Left lung (tissue), 4 donors: ENCODE measurements at regions not wholly inside any gene's neighbourhood (a gene's known extent, or its start where the extent isn't known, plus 50 kb on each side); places are given as distances from the start of the nearest gene placed in this dataset.

Experiments
- ATAC-seq: fragments of 200-7000 bp; cut with Tn5 transposase; one replicate; pipeline ENCODE4 v1.9.1; 2020; ENCODE audit warnings: moderate library complexity
- DNase-seq, 4 donors: peaks; one replicate each; pipeline ENCODE4 v3.0.0-alpha.2; 2013 to 2020
- H3K27ac ChIP-seq, 2 donors: fragments of 200-600 bp; sonication (generic) in 1 of 2; one replicate each; pipeline versions ENCODE4 v1.5.0 to v1.8.0; 2020 to 2021
- H3K27me3 ChIP-seq, 2 donors: fragments of 200-600 bp; sonication (generic) in 1 of 2; one replicate each; pipeline versions ENCODE4 v1.5.0 to v1.8.0; 2020 to 2021
- H3K36me3 ChIP-seq, 2 donors: fragments of 200-600 bp; sonication (generic) in 1 of 2; one replicate each; pipeline versions ENCODE4 v1.5.0 to v1.8.0; 2020 to 2021
- H3K4me1 ChIP-seq, 2 donors: fragments of 200-600 bp; one replicate each; pipeline ENCODE4 v1.8.0; 2021
- H3K4me3 ChIP-seq, 2 donors: fragments of 200-600 bp; sonication (generic) in 1 of 2; one replicate each; pipeline versions ENCODE4 v1.5.0 to v1.8.0; 2020 to 2021; ENCODE audit warnings: mild to moderate bottlenecking in 1 of 2
- H3K9me3 ChIP-seq, 2 donors: fragments of 200-600 bp; sonication (generic) in 1 of 2; one replicate each; pipeline versions ENCODE4 v1.5.0 to v1.8.0; 2020 to 2021
- CTCF ChIP-seq, 2 donors: fragments of 200-600 bp; sonication (generic) in 1 of 2; IDR thresholded peaks; one replicate each; pipeline versions ENCODE4 v1.5.0 to v1.8.0; 2021; ENCODE audit warnings: antibody characterized with exemption in 2 of 2
- intact Hi-C, 2 donors: fragments of 100-400 bp; cut with DNase I; formaldehyde crosslinking; loops; one replicate each; pipeline versions ENCODE4 v1.11.2 to v1.14.2; 2022
- donor health status: DM: no; HTN: yes; CAD: no.
- donor health status: DM: no; HTN: no; CAD: no.

- no peaks in the 10 kb centered on the region for H3K9me3 ChIP-seq
- no peak for ATAC-seq
- intact Hi-C loops: no loop called here
- no peaks in the 10 kb centered on the region for H3K4me1 ChIP-seq
- H3K4me3 ChIP-seq: no peak overlapping the region
- no peaks in the 10 kb centered on the region for H3K36me3 ChIP-seq
- DNase-seq: no peak
- TF ChIP-seq CTCF (IDR thresholded peaks at IDR 0.05): no peak
- H3K27ac ChIP-seq: no peak overlapping the region
- H3K27me3 ChIP-seq: no peaks in the 10 kb centered on the region
Measured at GRCh38 chr3:111282024-111282423, 210.4 kb downstream of the NECTIN3 start.

- Histone ChIP-seq H3K9me3 (no peaks in the 10 kb centered on the region), H3K4me3 (no peak overlapping the region), H3K27me3 (no peaks in the 10 kb centered on the region), H3K4me1 (no peaks in the 10 kb centered on the region), H3K27ac (no peak overlapping the region), H3K36me3 (no peaks in the 10 kb centered on the region)
- intact Hi-C loops: no loop called here
- DNase-seq: no peak
- TF ChIP-seq CTCF (IDR thresholded peaks at IDR 0.05): no peak
- ATAC-seq: no peak
Measured at GRCh38 chr3:111283165-111283564, 211.5 kb downstream of the NECTIN3 start.

- no peaks in the 10 kb centered on the region for H3K9me3 ChIP-seq
- no peaks in the 10 kb centered on the region for H3K27me3 ChIP-seq
- TF ChIP-seq CTCF (IDR thresholded peaks at IDR 0.05): no peak
- H3K4me1 ChIP-seq: no peaks in the 10 kb centered on the region
- intact Hi-C loops: no loop called here
- no peak overlapping the region for H3K27ac ChIP-seq
- H3K4me3 ChIP-seq: no peak overlapping the region
- ATAC-seq (no peak), DNase-seq (no peak)
- H3K36me3 ChIP-seq: no peaks in the 10 kb centered on the region
Measured at GRCh38 chr3:111284503-111285183, 213.0 kb downstream of the NECTIN3 start.

GRCh38 chr3:111285184-111285538 lies 213.5 kb downstream of the NECTIN3 start:
- DNase-seq: no peak
- no peak overlapping the region for H3K27ac ChIP-seq
- H3K4me1 ChIP-seq: no peaks in the 10 kb centered on the region
- H3K9me3 ChIP-seq: no peaks in the 10 kb centered on the region
- no peak for TF ChIP-seq CTCF (IDR thresholded peaks at IDR 0.05)
- ATAC-seq: no peak
- H3K4me3 ChIP-seq: no peak overlapping the region
- intact Hi-C loops: no loop called here
- no peaks in the 10 kb centered on the region for H3K36me3 ChIP-seq
- no peaks in the 10 kb centered on the region for H3K27me3 ChIP-seq

- Histone ChIP-seq H3K27ac (no peak overlapping the region), H3K36me3 (no peaks in the 10 kb centered on the region), H3K4me1 (no peaks in the 10 kb centered on the region), H3K4me3 (no peak overlapping the region), H3K9me3 (no peaks in the 10 kb centered on the region), H3K27me3 (no peaks in the 10 kb centered on the region)
- TF ChIP-seq CTCF (IDR thresholded peaks at IDR 0.05): no peak
- intact Hi-C loops: no loop called here
- ATAC-seq: no peak
- DNase-seq: no peak
Measured at GRCh38 chr3:111285694-111286093, 214.1 kb downstream of the NECTIN3 start.
